Endometrium (tissue), 2 donors: ENCODE measurements at regions not wholly inside any gene's neighbourhood (a gene's known extent, or its start where the extent isn't known, plus 50 kb on each side); places are given as distances from the start of the nearest gene placed in this dataset.

Experiments used
- FAIRE-seq: peaks from 2 replicates; lab custom pipeline; 2012; peaks lifted over from hg19 to GRCh38; lab: Jason Lieb, UNC
- donor health status: control.
- donor health status: control.

DNA sequence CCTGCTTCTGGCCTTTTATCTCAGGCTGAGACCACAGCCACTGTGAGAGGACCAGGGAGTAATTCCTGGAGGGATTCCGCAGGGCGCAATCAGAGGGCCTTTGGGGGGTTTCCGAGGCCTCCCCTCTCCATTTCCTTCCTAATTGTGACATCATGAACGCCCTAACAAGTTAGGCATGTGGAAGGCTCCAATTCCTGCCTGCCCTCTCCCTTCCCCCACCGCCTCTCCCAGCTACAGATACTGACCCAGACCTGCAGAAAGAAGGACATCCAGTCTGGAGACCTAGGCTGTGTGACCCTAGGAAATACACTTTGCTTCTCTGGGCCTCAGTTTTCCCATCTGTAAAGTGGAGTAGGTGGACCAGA lies 637.9 kb downstream of the MED13L start:
- FAIRE-seq: no peak

DNA sequence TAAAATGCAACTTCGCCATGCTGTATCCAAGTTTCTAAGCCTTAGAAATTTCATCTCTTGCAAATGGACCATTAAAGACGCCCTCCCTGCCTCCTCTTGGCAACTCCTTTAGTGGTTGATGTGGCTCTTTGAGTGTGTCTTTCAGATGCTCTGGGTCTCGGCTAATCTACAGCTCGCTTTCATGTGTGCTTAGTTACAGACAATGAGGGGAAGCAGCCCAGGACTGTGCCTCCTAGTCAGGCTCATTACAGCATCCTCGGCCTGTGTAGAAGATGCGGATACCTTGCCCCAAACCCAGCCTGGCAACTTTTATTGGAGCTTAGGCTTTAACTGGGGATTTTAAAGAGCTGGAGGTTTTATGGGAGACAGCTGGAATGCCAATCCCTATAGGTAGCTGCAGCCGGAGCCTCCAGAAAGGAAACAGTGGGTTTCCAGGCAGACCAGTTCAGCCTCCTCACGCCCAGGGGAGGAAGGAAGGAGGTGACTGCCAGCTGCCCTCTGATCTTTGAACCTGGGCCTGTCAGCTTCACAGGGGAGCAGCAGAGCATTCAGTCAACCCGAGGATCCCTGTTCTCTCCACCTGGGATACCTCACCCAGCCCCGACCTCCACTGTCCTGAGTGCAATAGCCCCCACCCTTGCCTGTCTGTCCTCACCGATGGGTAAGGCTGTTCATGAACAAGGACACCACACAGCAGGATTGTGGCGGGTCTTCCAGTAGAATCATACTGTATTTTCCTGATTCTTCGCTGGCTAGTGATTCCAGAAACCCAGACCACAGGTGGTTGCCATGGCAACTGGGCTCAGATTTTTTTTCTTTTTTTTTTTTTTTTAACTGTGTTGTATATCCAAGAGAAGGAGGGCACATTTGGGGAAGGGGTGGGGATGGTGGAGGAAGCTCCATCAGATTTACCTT lies 638.5 kb downstream of the MED13L start:
- no peak for FAIRE-seq

DNA sequence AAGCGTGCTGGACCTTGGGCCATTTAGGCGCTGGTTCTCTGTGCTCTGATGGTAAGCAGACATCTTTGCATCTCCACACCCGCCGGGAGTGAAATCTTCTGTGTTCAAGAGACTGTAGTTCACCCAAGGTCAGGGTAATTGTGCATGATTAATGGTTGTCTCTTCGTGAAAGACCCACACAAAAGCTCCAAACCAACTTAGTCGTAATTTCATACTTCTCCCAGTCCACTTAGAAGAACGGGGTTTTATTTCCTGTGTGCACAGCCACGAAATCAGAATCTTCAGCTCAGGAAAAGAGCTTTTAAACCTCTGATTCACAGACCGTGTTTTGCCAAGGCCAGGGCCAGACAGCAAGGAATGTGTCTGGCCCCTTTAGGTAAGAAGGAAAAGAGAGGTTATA lies 640.9 kb downstream of the MED13L start:
- no peak for FAIRE-seq

DNA sequence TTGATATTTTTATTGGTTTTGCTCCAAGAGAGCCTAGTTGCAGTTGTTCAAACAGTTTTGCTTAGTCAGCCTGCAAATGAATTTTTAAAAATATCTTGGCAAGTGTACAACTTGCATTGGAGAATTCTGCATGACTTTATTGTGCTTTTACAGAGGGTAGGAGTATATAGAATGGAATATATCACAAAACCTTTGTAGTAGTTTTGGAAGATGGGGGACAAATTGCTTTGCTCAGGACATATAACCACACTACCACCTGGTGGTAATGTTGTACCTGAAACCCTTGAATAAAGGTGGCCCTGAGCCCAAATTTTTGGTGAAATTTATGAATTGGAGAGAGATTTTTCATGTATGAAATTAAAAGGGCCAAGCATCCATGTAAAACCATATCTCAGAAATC lies 645.2 kb downstream of the MED13L start:
- no peak for FAIRE-seq

DNA sequence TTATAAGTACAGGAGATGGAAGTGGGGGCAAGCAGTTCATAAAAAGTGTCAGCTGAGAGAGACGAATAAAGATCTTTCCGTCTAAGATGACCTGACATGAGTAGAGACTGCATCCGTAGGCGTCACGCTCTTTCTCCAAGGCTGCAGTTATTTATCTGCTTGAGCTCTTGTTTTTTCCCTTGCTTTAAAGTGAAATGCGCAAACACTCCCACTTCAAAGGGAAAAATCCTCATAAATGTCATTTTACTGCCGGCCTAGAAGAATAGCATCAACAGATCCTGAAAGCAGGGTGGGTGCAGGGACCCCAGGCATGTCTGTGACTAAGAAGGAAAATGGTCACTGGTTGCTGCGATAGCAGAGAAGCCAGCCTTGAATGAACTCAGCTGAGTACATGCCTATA lies 647.4 kb downstream of the MED13L start:
- peak; percentile 93 for FAIRE-seq

DNA sequence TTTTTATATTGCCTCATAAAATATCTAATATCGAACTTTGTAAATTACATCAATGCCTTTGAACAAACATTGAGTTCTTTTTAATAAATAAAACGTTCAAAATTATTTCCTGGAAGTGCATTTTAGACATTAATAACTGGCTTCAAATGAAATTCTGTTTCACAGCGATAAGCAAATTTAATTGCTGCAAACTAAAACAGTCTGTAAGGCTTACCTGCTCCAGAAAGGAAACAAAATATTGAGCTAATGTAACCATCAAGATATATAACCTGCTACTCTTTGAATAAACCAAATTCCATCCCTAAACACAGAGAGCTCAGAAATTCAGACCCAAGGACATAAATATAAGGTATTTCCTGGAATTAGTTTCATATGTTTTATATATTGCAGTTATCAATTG lies 651.3 kb downstream of the MED13L start:
- FAIRE-seq: no peak

DNA sequence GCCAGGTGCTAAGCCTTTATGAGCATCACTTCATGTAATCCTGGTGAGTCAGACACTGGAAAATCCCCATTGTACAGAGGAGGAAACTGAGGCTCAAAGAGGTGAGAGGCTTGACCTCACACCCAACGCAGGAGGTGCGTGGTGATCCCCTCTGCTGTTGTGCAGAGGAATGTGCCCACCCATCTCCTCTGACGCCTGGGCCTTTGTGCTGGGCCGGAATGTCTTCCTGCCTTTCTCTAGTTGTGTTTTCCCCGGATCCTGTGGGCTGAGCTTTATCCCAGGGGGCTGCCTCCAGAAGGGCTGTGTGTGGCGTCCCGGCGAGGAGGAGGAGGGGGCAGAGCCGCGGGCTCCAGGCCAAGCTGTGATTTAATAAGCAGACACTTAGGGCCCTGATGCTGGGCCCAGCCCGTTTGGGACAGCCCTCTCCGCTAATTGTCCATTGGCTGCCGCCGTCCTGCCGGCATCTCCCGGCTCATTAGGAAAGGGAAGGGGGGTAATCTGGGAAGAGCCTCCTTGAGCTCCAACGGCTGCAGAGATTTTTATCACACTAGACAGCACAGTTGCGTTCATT lies 653.6 kb downstream of the MED13L start:
- FAIRE-seq: peak; percentile 26

DNA sequence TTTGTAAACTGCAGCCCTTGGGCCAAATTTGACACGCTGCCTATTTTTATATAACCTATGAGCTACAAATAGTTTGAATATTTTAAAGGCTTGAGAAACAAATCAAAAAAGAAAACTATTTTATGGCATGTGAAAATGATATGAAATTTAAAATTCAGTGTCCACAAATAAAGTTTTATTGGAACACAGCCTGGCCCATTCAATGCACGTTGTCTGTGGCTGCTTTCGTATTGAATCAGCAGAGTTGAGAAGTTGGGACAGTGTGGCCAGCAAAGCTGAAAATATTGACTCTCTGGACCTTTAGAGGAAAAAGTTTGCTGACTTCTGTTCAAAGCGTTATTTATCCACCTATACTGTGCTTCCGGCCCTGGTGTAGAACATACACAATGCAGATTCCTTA lies 654.2 kb downstream of the MED13L start:
- no peak for FAIRE-seq

DNA sequence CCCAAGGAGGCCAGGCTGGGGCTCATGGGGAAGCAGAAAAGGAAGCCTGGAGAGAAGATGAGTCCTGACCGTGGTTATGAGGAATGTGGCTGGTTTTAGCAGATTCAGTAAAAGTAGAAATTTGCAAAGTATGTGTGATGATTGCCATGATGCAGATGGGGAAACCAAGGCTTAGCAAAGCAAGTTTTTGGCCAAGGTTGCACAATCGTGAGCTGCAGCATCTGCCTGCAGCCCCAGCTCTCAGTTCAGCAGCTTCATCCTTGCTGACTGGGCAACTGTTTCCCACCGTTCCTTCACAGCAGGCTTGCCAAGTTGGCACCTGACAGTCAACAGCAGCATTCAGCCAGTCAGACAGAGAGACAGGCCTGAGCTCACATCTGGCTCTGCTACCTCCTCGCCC lies 656.7 kb downstream of the MED13L start:
- no peak for FAIRE-seq

DNA sequence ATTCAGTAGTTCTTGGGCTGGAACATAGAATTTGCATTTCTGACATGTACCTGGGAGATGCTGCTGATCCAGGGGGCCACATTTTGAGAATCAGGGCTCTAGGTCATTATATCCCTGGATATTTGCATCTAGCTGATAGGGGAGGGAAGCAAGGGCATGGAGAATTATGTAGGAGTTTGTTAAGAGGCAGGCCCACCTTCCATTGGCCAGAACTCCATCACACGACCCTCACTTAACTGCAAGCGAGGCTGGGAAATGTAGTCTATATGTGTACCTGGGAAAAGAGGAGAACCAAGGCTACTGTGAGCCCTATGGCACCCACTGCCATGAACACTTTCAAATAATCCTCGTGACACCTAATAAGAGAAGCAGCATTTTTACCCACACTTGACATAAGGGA lies 657.6 kb downstream of the MED13L start:
- no peak for FAIRE-seq

DNA sequence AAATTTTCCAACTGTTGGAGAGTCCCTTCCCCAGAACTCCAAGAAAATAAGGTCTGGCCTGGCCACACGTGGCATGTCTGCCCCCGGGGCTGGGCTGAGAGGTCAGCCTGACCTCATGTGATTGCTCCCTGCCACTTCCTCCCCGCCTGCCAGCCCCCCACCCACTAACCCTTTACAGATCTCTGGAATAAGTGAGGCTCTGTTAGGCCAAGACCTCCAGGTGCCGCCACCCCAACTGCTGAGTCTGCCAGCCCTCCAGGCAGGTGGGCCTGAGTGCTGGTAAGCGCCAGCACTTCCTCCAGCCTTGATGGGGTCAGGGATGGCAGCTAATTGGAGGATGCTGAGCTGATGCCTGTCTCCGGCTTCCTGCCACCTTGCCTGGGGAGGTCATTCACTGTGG lies 658.4 kb downstream of the MED13L start:
- no peak for FAIRE-seq

DNA sequence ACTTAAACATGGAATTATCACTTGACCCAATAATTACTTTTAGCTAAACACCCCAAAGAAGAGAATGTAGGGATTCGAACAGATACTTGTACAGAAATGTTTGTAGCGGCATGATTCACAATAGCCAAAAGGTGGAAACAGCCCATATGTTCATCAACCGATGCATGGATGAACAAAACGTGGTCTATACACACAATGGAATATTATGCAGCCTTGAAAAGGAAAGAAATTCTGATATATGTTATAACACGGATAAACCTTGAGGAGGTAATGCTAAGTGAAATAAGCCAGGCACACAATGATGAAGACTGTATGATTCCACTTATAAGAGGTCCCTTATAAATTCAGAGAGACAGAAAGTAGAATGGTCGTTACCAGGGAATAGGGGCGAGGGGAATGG lies 659.4 kb downstream of the MED13L start:
- FAIRE-seq: no peak

DNA sequence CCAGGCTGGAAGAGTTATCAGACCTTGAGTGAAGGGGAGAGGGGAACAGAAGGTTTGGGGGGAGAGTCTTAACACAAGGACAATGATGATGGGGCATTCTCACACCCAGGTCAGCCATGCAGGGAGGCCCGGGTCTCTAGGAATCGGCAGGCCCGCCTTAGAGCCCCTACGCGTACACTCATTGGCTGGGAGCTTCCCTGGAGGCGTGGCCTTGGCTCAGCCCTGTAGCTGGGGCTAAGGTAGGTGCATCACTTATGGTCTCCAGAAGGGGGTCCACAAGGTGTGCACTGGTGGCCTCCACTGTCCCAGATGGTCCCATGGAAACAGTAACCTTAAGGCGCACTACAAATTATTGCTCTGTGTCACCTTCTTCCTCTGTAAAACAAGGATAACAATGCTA lies 660.1 kb downstream of the MED13L start:
- no peak for FAIRE-seq

DNA sequence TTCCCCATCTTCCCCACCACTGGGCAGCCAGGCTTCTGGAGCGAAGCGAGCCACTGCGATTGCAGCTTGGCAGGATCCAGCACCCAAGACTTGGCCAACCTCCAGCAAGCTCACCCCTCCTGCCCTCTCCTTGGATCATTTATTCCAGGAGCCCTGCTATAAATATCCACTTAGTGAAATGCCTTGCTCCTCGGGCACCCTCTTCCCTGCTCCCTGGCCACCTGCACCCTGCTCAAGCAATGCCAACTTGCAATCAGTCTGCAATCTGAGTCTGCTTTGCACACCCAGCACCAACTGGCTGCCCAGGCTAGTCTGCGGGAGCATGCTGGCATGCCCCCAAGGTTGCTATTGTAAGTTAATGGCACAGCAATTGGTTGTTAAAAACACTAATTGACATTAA lies 666.0 kb downstream of the MED13L start:
- no peak for FAIRE-seq

DNA sequence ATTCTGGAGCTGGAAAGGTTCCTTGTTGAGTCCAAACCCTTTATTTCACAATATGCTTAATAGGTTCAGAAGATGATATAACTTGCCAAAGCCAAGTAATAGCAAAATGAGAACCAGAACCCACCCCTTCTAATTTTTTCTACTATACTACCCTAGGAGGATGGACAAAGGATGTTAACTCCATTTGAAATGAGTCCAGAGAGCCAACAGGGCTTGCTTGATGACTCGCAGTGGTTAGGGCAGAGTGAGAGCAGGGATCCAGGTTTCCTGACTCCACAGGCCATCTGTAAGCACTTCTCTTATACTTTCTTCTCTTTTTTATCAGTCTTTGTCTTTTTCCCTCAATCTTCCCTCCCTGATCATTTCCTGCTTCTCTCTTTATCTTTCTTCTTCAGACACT lies 668.1 kb downstream of the MED13L start:
- no peak for FAIRE-seq

DNA sequence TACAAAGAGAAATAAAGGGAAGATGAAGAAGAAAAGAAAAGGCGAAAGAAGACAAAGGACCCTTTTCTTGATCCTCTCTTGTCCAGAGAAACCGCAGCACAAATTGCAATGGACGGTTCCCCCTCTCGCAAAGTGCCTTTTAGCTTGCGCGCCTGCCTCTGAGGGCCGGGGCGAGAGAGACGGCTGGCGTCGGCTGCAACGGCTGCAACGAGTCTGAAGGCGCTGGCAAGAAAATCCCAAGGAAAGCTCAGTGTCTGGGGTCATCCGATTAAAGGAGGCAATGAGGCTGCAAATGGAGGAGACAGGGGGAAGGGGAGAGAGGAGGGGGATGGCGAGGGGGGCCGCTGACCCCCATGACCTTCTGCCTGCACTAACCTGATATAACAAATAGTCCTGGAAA lies 671.5 kb downstream of the MED13L start:
- FAIRE-seq: no peak

DNA sequence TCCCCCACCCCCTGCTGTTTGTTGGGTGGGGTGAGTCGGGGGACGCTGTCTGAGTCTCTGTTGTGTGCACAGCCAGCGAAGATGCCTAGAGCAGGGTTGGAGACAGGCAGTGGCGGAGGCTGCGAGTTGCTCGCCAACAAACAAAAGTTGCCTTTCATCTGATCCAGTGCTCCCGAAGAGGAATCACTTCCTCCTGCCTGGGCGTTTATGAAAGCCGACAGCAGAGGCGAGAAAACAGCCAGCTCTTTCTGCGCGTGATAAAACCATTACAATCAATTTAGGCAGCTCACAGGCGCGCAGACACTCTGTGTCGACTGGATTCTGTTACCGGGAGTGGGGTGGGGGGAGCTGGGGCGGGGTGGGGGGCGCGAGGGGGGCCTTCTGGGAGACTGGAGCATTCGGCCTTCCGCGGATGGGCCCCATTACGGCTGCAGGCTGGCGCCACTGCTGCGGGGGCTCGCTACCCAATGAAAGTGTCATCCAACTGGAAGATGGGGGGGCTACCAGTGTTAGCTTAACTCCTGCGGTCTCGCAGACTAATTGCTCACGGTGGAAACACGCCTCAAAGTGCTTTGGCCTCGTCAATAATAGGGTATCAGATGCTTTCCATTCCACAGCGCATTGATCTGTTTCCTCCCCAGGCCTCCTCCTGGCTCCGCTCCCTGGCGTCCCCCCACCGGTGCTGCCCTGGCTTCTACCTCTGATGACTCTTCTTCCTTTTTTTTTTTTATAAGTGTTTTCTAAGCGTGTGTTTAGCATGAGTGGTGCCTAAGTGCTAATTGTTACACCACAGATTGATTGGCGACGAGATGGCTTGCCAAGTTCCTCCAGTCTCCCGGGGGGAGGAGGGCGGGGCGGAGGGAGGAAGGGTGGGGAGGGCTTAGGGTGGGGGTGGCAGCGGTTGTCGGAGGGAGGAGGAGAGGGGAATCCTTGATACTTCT lies 678.4 kb downstream of the MED13L start:
- FAIRE-seq: no peak

DNA sequence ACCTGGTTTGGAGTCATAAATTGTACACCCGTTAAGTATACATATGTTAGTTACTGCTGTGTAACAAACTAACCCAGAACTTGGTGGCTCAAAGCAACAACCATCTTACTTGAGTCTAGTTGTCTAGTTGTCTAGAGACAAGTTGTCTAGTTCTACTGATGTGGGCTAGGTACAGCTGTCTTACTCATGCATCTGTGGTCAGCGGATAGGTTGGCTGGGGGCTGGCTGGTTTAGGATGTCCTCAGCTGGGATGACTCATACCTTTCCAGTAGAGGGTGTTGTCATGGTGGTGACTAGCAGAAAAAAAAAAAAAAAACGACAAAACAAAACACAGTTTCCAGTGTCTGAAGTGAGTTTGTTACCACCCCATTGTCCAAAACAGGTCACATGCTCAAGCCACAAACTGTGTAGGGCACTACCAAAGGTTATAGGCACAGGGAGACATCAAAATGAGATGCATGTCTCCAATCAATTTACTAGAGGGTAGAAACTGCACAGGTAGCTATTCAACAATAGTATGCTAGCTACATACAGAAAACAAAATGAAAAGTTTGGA lies 680.3 kb downstream of the MED13L start:
- no peak for FAIRE-seq

DNA sequence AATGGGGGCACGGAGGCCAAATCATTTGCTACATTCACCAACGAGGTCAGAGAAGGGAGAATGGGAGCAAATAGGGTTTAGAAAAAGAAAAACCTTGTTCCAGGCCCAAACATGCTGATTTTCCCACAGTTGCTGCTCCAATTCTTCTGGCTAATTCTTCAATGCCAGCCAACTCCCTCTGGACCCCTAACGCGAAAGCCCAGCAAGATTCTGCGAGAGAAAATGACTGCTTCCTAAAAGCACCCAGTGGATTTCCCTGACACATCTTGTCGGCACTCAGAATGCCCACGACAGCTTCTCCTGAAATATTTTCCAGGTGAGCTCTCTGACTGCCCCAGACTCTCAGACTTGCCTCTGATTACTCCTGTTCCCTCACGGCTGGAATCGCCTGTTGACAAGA lies 689.4 kb downstream of the MED13L start:
- FAIRE-seq: no peak

DNA sequence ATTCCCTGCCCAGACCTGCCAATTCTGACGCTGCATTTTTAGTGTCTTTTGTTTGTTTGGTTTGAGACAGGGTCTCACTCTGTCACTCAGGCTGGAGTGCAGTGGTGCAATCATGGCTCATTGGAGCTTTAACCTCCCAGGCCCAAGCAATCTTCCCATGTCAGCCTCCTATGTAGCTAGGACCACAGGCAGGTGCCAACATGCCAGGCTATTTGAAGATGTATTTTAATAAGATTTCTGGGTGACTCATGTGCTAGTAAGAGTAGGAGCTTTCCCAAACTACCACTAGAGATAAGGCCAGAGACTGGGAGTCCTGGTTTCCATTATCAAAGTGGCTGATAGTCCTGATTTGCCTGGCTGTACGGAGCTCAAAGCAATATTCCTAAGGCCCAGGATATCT lies 693.3 kb downstream of the MED13L start:
- FAIRE-seq: no peak

DNA sequence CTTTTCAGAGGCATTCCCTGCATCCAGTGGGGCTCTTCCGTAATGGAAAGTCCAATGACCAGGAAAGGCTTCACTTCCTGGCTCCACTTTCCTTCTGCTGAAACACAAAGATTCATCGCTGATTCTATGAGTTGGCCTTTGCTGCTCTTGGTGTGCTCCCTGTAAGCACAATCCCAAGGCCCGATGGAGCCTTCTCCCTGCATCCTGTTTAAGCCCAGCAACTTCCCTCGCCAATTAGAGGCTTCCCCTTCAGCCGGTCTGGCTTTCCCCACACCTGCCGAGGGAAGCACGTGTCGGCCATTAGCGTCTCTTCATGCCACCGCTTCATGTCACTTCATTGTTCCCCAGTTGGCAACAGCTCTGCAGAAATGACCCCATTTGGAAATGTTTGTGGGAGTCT lies 693.9 kb downstream of the MED13L start:
- no peak for FAIRE-seq

DNA sequence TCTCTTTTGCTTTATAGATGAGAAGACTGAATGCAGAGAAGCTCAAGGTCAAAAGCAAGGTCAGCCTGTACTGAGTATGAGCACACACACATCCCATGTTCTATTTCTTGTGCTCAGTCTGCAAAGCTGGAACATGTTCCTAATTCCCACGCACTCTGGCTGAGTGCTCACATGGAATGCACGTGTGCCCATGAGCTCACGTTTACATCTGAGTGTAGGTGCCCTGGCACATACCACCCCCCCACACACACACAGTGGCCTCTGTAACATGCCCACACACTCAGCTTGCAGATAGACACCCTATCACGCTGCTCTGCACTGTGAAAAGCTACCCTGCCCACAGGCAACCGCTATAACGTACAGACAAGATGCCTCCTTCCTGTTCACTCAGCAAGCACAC lies 700.1 kb downstream of the MED13L start:
- no peak for FAIRE-seq

DNA sequence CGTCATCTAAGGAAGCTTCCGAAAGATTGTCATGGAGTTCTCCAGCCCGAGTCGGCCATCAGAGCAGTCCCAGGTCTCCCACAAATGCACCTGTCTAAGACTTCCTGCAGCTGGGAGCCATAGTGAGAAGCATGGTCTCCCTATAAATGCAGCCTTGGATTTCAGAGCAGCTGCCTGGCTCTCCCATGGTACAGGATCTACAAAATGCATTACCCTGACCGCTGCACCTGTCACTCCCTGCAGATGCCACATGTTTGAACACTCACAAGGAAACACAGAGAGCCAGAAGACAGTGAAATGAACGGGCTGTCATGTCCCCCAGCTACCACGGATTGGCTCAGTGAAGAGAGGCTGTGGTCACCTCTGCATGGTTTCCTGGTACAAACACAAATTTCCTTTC lies 702.7 kb downstream of the MED13L start:
- no peak for FAIRE-seq
